CD4-positive, alpha-beta T cell treated with Interleukin-10 for 1 hour (primary cell): ENCODE measurements at regions not wholly inside any gene's neighbourhood (a gene's known extent, or its start where the extent isn't known, plus 50 kb on each side); places are given as distances from the start of the nearest gene placed in this dataset.

Experiments used
- DNase-seq: peaks from one replicate; pipeline ENCODE4 v3.0.0-alpha.2; 2020

DNA sequence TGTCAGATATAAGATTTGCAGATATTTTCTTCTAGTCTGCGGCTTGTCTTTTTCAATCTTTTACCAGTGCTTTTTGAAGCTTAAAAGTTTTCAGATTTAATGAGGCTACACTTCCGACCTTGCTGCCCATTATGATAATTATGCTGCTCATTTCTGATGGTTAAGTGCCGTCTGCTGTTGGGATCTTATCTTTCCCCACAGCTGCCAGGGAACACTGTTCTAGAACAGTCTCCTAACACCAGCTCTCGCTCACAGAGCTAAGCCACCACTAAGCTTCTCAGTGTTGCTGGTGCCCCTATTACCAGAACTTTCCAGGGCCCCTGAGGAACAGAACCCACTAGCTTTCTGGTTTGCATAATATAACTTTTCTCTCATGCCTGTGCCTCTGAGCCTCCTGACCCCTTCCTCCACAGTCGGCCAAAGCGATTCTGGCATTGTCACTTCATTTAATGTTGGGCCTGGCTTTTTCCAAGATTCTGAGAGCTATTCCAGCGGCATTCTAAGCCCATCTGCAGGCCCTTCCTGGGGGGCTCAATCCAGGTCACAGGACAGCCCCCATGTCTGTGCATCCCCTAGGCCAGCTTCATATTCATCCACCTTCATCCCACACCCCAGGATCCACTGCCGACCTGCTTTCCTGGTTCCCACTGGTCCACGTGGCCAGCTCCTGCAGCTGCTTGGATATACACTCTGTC is 237.0 kb downstream of the PTPRU start:
- no peak for DNase-seq

GRCh38 chr1:29471487-29472313 is 235.4 kb downstream of the PTPRU start:
- DNase-seq, result no peak

DNA sequence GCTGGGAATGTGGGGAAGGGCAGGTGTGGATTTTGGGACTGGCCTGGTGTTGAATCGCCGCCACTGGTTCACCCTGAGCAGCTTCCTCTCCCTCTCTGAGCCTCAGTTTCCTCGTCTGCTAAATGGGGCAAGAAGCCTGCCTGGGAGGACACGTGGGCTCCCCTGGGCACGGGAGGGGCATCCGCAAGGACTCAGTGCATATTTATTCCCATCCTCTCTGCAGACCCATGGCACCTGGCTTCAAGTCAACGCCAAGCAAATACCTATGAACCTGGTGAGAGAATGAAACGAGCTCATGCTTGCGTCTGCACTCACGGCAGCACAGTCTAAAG is 234.4 kb downstream of the PTPRU start:
- no peak for DNase-seq

DNA sequence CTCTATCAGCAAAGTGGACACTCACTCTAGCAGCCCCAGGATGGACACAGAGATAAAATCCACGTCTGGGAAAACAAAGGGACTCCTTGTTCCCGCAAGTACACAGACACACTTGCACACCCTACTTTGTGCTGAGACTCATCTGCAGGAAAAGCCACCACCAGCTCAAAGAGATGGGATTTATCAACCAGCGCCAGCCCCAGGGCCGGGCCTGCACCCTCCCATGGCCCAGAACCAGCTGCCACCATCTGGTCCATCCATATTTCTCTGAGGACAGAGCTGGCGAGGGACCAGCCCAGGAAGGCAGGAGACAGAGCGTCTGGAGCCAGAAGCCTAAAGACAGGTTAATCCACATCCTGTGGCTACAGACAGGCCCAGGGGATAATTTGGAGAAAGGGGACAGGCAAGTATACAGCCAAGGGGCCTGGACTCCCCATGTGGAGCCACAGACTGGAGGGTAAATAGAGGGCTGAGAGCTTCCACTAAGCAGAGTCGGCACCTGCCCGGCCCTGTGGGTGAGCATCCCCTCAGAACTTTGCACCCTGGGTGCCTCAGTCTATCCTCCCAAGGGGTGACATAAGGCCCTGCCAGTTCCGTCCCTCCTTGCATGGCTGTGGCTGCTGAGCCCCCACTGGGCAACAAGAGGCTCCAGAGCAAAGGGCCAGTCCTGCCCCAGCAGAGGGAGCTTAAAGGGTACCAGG is 233.9 kb downstream of the PTPRU start:
- DNase-seq, result no peak

DNA sequence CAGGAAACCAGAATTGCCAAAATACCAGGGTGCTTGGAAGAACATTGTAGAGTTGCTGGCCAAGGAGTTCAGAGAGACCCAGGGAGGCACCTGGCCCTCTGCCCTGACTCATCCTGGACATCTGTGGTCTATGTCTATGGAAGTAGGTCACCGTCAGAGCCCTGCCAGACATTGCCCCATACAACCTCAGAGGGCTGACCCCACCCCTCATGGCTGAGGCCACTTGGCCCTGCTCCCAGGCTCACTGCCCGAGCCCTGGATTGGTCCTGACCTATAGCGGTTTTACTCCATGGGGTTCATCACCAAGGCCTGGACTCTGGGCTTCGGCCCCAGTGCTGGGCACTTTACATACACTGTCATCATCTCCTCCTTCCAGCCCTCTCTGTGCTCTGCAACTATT is 233.1 kb downstream of the PTPRU start:
- no peak for DNase-seq

- DNase-seq, result no peak
Observed at GRCh38 chr1:29467989-29468900, 231.9 kb downstream of the PTPRU start.

DNA sequence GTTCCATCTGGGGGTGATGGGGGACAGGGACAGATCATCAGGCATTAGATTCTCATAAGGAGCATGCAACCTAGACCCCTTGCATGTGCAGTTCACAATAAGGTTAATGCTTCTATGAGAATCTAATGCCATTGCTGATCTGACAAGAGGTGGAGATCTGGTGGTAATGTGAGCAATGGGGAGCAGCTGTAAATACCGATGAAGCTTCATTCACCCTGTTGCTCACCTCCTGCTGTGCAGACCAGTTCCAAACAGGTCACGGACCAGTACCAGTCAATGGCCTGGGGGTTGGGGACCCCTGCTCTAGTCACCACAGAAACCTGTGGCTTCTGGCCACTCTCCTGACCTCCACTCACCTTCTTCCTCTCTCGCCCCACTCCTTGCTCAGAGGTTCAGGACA is 229.9 kb downstream of the PTPRU start:
- no peak for DNase-seq

DNA sequence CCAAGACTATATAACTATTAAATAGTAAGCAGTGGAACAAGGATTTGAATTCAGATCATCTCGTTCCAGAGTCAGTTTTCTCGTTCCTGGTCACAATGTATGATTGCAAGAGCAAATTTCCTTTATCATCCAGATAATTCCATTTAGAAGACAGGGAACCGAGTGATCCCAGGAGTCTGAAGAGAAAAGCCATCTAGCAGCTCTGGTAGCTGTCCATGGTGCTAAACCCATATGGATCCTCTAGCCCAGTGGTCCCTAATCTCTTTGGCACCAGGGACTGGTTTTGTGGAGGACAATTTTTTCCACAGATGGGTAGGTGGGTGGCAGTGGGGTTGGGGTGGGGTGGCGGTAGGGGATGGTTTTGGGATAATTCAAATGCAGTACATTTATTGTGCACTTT is 229.4 kb downstream of the PTPRU start:
- no peak for DNase-seq

DNA sequence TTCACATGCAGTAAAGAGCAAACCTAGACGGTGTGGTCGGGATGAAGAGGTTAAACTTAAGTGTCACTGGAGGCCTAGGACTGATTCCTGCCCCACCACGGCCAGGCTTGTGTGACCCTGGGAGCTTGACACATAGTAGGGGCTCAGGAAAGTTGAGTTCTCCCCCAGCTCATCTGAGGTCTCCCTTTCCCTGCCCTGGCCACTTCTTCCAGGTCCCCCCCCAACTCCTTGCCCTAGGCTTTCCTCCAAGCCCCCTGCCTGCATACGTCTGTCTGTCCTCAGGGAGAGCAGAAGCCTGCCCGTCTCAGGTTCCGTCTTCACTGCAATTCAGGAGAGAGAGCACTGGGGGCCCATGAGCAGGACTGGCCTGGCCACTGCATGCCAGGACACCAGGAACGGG is 225.8 kb downstream of the PTPRU start:
- no peak for DNase-seq

DNA sequence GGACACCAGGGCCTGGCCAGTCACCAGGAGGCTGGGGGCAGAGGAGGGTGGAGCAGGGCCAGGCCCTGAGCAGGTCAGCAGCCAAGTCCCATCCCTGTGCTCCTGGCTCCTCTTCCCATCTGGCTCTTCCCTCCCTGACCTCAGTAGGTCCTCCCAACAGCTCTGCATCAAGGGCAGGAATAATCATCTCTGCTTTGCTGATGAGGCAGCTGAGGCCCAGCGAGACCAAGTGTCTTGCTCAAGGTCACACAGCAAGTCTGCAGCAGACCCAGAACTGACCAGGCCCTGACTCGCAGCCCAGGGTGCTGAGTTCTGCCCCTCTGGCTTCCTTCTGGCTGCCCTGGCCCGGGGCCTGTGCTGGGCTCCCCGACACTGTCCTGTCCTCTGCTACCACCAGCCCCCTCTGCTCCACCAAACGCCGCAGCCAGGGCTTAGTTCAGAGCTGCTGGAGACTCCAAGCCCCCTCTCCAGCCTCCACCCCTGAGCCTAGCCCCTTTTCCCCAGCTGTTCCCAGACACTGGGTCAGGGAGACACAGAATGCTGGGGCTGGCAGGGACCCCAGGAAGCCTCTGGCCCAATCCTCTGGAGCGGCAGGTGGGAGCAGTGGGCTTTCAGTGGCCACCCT is 224.9 kb downstream of the PTPRU start:
- no peak for DNase-seq

GRCh38 chr1:29460694-29461093 is 224.4 kb downstream of the PTPRU start:
- DNase-seq, result no peak

GRCh38 chr1:29460041-29460610 is 223.8 kb downstream of the PTPRU start:
- no peak for DNase-seq

DNA sequence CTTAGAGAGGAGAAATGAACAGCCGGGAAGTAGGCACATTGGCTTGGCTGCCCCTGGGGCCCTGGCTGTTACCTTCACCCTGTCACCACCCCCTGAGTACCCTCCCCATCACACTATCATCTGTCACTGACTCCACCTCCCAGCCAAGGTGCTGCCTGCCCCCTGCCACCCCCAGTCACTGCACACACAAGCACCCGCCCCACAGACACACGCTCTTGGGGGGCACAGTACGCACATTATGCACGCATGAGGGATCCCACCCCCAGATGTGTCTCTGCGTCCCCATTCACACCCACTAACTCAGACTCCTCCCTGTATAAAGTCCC is 223.3 kb downstream of the PTPRU start:
- no peak for DNase-seq

- DNase-seq, result no peak
Observed at GRCh38 chr1:29458737-29459619, 222.7 kb downstream of the PTPRU start.

DNA sequence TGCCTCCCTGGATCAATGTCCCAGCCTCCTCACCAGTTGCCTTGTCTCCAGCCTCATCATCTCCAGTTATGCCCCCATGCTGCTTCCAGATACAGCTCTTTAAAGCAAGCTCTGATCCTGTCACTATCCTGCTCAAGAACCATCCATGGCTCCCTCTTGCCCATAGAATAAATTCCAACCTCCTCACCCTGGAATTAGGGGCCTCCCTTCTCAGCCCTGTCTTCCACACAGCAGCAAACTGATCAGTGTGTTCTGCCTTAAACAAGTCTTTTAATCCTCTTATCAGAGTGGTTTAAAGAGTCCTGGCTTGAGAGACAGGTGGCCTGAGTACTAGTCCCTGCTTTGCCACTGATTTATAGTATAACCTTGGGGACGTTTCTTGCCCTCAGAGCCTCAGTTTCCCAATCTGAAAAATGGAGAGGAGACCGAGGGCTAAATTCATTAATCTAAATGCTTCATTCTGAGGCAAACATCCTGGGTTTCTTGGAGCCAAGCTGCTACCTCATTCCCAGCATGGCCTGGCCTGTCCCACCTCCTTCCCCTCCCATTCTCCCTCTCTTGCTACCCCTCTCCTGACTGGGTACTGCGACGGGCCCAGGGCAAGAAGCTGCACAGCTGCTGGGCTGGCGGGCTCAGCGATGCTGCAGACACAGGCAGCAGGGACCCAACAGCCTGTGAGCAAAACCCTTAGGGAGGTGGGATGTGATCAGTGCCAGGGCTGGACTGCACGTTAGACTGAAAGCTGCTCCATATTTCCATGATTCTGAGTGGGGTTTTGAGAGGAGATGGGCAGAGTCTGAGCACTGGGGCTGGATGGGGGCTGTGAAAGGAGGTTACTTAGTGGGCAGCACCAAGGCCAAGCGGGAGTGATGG is 221.4 kb downstream of the PTPRU start:
- no peak for DNase-seq

DNA sequence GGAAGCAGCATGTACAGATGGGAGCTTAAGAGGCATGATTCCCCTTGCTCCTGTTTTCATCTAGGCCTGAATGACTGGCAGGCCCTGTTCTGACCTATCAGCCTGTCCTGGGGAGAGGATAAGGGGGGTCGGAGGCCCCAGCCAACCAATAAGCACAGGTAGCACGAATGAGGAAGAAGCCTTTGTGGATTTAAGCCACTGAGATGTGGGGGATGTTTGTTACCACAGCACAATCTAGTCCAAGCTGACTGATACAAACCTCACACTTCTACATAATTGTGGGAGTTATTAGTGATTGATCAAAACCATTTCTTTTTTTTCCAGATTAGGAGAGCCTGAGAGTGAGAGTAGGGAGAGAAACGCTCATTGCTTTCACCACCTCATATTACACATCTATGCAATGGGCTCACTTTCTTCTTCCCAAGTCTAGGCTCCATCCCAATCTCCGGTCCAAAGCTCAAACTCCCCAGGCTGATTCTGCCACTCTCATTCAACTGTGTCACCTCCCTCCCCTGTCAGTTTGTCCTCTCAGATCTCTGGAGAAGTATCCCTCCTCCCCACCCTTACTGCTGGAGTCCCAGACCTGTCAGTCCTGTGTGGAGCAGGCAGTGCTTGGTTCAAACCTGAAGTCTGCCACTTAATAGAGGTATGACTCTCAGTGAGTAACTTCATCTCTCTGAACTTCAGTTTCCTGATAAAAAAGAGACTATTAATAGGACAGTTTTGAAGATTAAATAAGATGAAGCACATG is 220.5 kb downstream of the PTPRU start:
- DNase-seq, result no peak

DNA sequence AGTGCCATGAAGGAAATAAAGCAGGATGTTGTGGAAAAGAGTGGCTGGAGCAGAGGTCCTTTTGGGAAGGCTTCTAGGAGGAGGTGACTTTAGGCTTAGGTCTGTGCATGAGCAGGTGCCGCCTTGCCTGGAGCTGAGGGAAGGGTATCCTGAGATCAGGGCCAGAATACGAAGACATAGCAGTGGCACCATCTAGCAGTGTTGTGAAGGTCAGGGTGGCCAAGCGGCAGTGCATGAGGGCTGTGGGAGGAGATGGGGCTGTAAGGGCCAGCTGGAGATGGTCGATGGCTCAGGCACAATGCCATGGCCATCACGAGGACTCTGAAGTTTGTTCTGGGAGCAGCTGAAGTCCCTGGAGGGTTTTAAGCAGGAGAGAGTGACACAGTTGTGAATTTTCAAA is 219.5 kb downstream of the PTPRU start:
- DNase-seq, result no peak

DNA sequence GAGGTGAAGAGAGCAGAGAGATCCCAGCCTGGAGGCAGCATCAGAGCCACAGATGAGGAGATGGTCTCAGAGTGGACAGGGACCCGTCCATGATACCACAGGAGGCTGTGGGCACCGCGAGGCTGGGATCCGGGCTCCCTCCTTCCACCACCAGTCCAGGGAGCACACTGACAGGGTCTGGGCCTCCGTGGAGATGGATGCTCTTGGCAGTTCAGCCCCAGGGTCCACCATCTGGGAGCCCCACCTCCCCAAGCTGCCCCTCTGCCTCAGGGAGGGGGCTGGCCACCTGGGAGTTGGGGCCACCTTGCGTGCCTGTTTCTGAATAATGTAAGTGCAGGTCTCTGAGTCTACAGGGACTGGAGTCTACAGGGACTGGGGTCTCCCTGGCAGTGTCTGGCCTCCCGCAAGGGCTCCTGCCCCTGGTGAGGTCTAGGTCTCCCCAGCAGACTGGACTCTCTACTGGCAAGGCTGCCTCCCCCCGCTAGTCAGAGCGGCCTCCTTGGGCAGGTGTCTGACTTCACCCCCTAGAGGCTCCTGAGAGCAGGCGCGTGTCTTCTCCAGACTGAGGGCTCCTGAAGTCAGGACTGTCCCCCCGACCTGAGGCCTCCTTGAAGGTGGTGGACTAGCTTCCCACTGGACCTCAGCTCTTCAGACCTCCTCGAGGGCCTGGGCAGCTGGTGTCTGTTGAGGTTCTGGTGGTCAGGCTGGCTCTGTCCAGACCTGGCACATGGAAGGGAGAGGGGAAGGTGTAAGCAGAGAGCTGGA is 218.5 kb downstream of the PTPRU start:
- no peak for DNase-seq
